ENCODE measurements at regions not wholly inside any gene's neighbourhood (a gene's known extent, or its start where the extent isn't known, plus 50 kb on each side); places are given as distances from the start of the nearest gene placed in this dataset.

GRCh38 chr22:44615146-44615545 is 86.9 kb upstream of the PRR5 start (continued):
- TF ChIP-seq, protein P1, sequence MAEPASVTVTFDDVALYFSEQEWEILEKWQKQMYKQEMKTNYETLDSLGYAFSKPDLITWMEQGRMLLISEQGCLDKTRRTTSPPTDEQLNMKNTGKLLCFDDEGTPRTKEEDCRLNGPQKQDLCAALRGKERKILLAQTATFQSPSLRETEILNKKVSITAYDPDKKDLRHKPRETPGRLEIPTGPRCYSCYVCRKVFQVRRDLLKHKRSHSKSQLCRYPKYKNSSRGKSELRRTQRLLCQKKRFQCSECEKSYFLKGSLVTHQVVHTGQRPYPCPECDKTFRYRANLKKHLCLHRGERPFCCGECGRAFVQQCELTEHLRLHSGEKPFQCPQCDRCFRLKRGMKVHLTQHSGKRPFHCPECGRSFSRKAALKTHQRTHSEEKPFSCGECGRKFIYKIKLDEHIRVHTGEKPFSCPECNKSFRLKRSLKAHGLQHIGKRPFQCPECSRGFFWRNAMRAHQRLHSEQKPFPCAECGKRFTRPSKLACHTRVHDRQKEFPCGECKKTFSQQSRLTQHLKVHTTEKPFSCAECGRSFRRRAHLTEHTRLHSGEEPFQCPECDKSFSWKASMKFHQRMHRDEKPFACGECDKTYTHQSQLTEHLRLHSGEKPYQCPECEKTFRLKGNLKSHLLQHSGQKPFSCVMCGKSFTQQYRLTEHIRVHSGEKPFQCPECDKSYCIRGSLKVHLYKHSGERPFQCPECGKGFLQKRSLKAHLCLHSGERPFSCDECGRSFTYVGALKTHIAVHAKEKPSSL (CRISPR knock-in tag; conservative IDR thresholded peaks at IDR 0.05) = no peak
- TF ChIP-seq PRRX2 (CRISPR knock-in tag; IDR thresholded peaks at IDR 0.05) = no peak
- no peak for TF ChIP-seq KAT7 (CRISPR knock-in tag; IDR thresholded peaks at IDR 0.05; ENCODE audit: borderline replicate concordance)
- no peak for TF ChIP-seq ZNF263 (CRISPR knock-in tag; IDR thresholded peaks at IDR 0.05; ENCODE audit: low read depth)
- TF ChIP-seq SOX15 (CRISPR knock-in tag; IDR thresholded peaks at IDR 0.05) = no peak

- CTCF ChIA-PET = no interaction called here
- TF ChIP-seq ERG (CRISPR knock-in tag; IDR thresholded peaks at IDR 0.05) (no peak), MLX (CRISPR knock-in tag; IDR thresholded peaks at IDR 0.05) (no peak), CBFB (CRISPR knock-in tag; IDR thresholded peaks at IDR 0.05; ENCODE audit: low read depth) (no peak), GABPB1 (CRISPR knock-in tag; IDR thresholded peaks at IDR 0.05) (no peak), ZNF532 (CRISPR knock-in tag; IDR thresholded peaks at IDR 0.05; ENCODE audit: borderline replicate concordance) (no peak), ZNF396 (CRISPR knock-in tag; IDR thresholded peaks at IDR 0.05; ENCODE audit: borderline replicate concordance) (no peak), ELF4 (CRISPR knock-in tag; IDR thresholded peaks at IDR 0.05; ENCODE audit: low read depth) (no peak), ZNF423 (CRISPR knock-in tag; IDR thresholded peaks at IDR 0.05) (no peak), JAZF1 (CRISPR knock-in tag; IDR thresholded peaks at IDR 0.05) (no peak), GRHL2 (CRISPR knock-in tag; IDR thresholded peaks at IDR 0.05; ENCODE audit: insufficient replicate concordance, severe bottlenecking) (no peak), TEAD4 (CRISPR knock-in tag; IDR thresholded peaks at IDR 0.05) (no peak), NR3C1 (CRISPR knock-in tag; conservative IDR thresholded peaks at IDR 0.05; ENCODE audit: low read depth) (no peak), NFATC4 (CRISPR knock-in tag; IDR thresholded peaks at IDR 0.05) (no peak)
- TF ChIP-seq, protein P2, sequence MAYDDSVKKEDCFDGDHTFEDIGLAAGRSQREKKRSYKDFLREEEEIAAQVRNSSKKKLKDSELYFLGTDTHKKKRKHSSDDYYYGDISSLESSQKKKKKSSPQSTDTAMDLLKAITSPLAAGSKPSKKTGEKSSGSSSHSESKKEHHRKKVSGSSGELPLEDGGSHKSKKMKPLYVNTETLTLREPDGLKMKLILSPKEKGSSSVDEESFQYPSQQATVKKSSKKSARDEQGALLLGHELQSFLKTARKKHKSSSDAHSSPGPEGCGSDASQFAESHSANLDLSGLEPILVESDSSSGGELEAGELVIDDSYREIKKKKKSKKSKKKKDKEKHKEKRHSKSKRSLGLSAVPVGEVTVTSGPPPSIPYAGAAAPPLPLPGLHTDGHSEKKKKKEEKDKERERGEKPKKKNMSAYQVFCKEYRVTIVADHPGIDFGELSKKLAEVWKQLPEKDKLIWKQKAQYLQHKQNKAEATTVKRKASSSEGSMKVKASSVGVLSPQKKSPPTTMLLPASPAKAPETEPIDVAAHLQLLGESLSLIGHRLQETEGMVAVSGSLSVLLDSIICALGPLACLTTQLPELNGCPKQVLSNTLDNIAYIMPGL (CRISPR knock-in tag; IDR thresholded peaks at IDR 0.05) = no peak
- TF ChIP-seq, protein P3, sequence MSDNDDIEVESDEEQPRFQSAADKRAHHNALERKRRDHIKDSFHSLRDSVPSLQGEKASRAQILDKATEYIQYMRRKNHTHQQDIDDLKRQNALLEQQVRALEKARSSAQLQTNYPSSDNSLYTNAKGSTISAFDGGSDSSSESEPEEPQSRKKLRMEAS (CRISPR knock-in tag; IDR thresholded peaks at IDR 0.05) = no peak
- TF ChIP-seq, protein P4, sequence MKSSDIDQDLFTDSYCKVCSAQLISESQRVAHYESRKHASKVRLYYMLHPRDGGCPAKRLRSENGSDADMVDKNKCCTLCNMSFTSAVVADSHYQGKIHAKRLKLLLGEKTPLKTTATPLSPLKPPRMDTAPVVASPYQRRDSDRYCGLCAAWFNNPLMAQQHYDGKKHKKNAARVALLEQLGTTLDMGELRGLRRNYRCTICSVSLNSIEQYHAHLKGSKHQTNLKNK (CRISPR knock-in tag; IDR thresholded peaks at IDR 0.05) = no peak
Observed at GRCh38 chr22:44613196-44613595, 88.8 kb upstream of the PRR5 start.

More at GRCh38 chr22:44613196-44613595, 88.8 kb upstream of the PRR5 start:
- Mint-ChIP-seq H3K27ac (no peak overlapping the region), H3K27me3 (ENCODE audit: low read depth) (peaks cover 9% of the 10 kb centered on the region), H3K4me3 (no peak overlapping the region), H3K4me1 (0 out of 2 replicates have a peak, but pooled peaks cover 6% of the 10 kb centered on the region), H3K9me3 (peaks cover 42% of the 10 kb centered on the region), H3K36me3 (peaks cover 31% of the 10 kb centered on the region)
- POLR2A ChIA-PET = no interaction called here
- DNase-seq (ENCODE audit: low spot score) = no peak
- ATAC-seq = no peak

Data from WTC11 (cell line).